GM18861 (cell line): ENCODE measurements at regions not wholly inside any gene's neighbourhood (a gene's known extent, or its start where the extent isn't known, plus 50 kb on each side); places are given as distances from the start of the nearest gene placed in this dataset.

Source experiments
- ATAC-seq: cut with Tn5 transposase; IDR thresholded peaks from one replicate; pipeline ENCODE4 v1.9.1; 2021; ENCODE audit not compliant: unreplicated experiment

GRCh38 chr4:153137159-153137558 lies 67.1 kb upstream of the TRIM2 start:
- no peak for ATAC-seq

- ATAC-seq = no peak
Measured at GRCh38 chr4:153137677-153138630, 66.3 kb upstream of the TRIM2 start.

GRCh38 chr4:153138736-153139135 lies 65.5 kb upstream of the TRIM2 start:
- ATAC-seq = no peak

- no peak for ATAC-seq
Measured at GRCh38 chr4:153140294-153140693, 63.9 kb upstream of the TRIM2 start.

- ATAC-seq = no peak
Measured at GRCh38 chr4:153141238-153141637, 63.0 kb upstream of the TRIM2 start.

- ATAC-seq = no peak
Measured at GRCh38 chr4:153142700-153143438, 61.4 kb upstream of the TRIM2 start.

GRCh38 chr4:153143527-153144348 lies 60.5 kb upstream of the TRIM2 start:
- ATAC-seq = no peak

- no peak for ATAC-seq
Measured at GRCh38 chr4:153146031-153146430, 58.2 kb upstream of the TRIM2 start.

- no peak for ATAC-seq
Measured at GRCh38 chr4:153146961-153147360, 57.3 kb upstream of the TRIM2 start.

- no peak for ATAC-seq
Measured at GRCh38 chr4:153148791-153149190, 55.5 kb upstream of the TRIM2 start.

- ATAC-seq = no peak
Measured at GRCh38 chr4:153151535-153152455, 52.4 kb upstream of the TRIM2 start.

GRCh38 chr4:153152501-153153338 lies 51.5 kb upstream of the TRIM2 start:
- ATAC-seq = no peak

GRCh38 chr4:153153339-153153871 lies 50.8 kb upstream of the TRIM2 start:
- peak; percentile 60 for ATAC-seq

GRCh38 chr4:153154007-153154975 lies 50.0 kb upstream of the TRIM2 start:
- ATAC-seq = no peak
